Stimulated activated CD8-positive, alpha-beta memory T cell treated with anti-CD3 and anti-CD28 coated beads, Interleukin-7, amount 100 ng/mL, for 1 hour (primary cell): ENCODE measurements at regions not wholly inside any gene's neighbourhood (a gene's known extent, or its start where the extent isn't known, plus 50 kb on each side); places are given as distances from the start of the nearest gene placed in this dataset.

Experiments
- DNase-seq, 2 donors: peaks; one replicate each; pipeline ENCODE4 v3.0.0-alpha.2; 2020; ENCODE audit warnings: low read depth in 2 of 2

GRCh38 chr1:29519108-29519787 is 282.9 kb downstream of the PTPRU start:
- DNase-seq: no peak

- DNase-seq: no peak
Observed at GRCh38 chr1:29518183-29518835, 282.0 kb downstream of the PTPRU start.

GRCh38 chr1:29517251-29518086 is 281.1 kb downstream of the PTPRU start:
- DNase-seq: no peak

GRCh38 chr1:29516063-29516820 is 279.9 kb downstream of the PTPRU start:
- no peak for DNase-seq

GRCh38 chr1:29515170-29515955 is 279.0 kb downstream of the PTPRU start:
- DNase-seq: no peak

- no peak for DNase-seq
Observed at GRCh38 chr1:29514361-29515169, 278.2 kb downstream of the PTPRU start.

GRCh38 chr1:29513357-29513756 is 277.0 kb downstream of the PTPRU start:
- DNase-seq: no peak

GRCh38 chr1:29511436-29511835 is 275.1 kb downstream of the PTPRU start:
- no peak for DNase-seq

GRCh38 chr1:29508458-29509107 is 272.3 kb downstream of the PTPRU start:
- DNase-seq: no peak

GRCh38 chr1:29506678-29507225 is 270.4 kb downstream of the PTPRU start:
- no peak for DNase-seq

GRCh38 chr1:29505532-29506220 is 269.4 kb downstream of the PTPRU start:
- DNase-seq: no peak

- no peak for DNase-seq
Observed at GRCh38 chr1:29504709-29505410, 268.5 kb downstream of the PTPRU start.

GRCh38 chr1:29504196-29504595 is 267.9 kb downstream of the PTPRU start:
- DNase-seq: no peak

GRCh38 chr1:29502911-29503840 is 266.9 kb downstream of the PTPRU start:
- DNase-seq: no peak

- DNase-seq: no peak
Observed at GRCh38 chr1:29502225-29502910, 266.0 kb downstream of the PTPRU start.

- no peak for DNase-seq
Observed at GRCh38 chr1:29501227-29501976, 265.1 kb downstream of the PTPRU start.
